ENCODE measurements at regions not wholly inside any gene's neighbourhood (a gene's known extent, or its start where the extent isn't known, plus 50 kb on each side); places are given as distances from the start of the nearest gene placed in this dataset.

DNA sequence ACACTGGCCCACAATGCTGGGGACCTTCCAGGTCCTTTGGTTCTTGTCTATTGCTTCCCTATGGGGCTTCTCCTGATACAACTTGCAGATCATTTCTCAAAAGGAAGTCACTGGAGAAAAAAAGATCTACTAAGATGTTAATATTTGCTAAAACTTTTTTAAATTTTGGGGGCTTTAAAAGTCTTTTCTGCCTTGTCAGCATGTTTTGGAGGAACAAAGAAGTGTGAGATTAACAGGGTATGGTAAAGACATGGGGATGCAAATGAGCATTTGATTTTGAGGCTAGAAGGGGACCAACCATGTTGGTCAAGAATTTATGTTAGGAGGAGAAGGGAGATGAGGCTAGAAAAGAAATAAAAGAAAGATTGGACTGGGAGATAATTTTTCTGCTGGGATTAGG, 515.4 kb downstream of the HTR7 start:
- no peak overlapping the region for H3K4me2 ChIP-seq (ENCODE audit: low read length)
- H3K4me3 ChIP-seq (ENCODE audit: low read depth, low read length, poor library complexity, severe bottlenecking): no peak overlapping the region
- TF ChIP-seq, protein P1, sequence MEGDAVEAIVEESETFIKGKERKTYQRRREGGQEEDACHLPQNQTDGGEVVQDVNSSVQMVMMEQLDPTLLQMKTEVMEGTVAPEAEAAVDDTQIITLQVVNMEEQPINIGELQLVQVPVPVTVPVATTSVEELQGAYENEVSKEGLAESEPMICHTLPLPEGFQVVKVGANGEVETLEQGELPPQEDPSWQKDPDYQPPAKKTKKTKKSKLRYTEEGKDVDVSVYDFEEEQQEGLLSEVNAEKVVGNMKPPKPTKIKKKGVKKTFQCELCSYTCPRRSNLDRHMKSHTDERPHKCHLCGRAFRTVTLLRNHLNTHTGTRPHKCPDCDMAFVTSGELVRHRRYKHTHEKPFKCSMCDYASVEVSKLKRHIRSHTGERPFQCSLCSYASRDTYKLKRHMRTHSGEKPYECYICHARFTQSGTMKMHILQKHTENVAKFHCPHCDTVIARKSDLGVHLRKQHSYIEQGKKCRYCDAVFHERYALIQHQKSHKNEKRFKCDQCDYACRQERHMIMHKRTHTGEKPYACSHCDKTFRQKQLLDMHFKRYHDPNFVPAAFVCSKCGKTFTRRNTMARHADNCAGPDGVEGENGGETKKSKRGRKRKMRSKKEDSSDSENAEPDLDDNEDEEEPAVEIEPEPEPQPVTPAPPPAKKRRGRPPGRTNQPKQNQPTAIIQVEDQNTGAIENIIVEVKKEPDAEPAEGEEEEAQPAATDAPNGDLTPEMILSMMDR (conservative IDR thresholded peaks at IDR 0.05; ENCODE audit: low read length): no peak
- TF ChIP-seq EZH2phosphoT487 (IDR thresholded peaks at IDR 0.05; ENCODE audit: borderline replicate concordance, low read depth, low read length): no peak
- H3K27ac ChIP-seq (ENCODE audit: low read depth, low read length, poor library complexity, severe bottlenecking): no peak overlapping the region
- intact Hi-C loops (cut with micrococcal nuclease; ENCODE audit: unreplicated experiment): no loop called here
- no peaks in the 10 kb centered on the region for H3K4me1 ChIP-seq (ENCODE audit: insufficient read depth, low read length, poor library complexity, severe bottlenecking)
- DNase-seq (ENCODE audit: low spot score): no peak
- POLR2A ChIA-PET: no interaction called here
- H3K36me3 ChIP-seq (ENCODE audit: insufficient read depth, low read length): no peaks in the 10 kb centered on the region
- CTCF ChIA-PET (ENCODE audit: unreplicated experiment): no interaction called here
- BruUV-seq (replicated peaks): no TSS peak
- no peaks in the 10 kb centered on the region for H3K9me3 ChIP-seq (ENCODE audit: low read length)
- H2AFZ ChIP-seq (ENCODE audit: low read length): no peak overlapping the region
- H4K20me1 ChIP-seq (ENCODE audit: insufficient read depth, low read length): no peaks in the 10 kb centered on the region
- H3K79me2 ChIP-seq (ENCODE audit: insufficient read depth, low read depth, low read length): no peaks in the 10 kb centered on the region
- no peaks in the 10 kb centered on the region for H3K9me2 ChIP-seq (ENCODE audit: insufficient read depth, low read length)

DNA sequence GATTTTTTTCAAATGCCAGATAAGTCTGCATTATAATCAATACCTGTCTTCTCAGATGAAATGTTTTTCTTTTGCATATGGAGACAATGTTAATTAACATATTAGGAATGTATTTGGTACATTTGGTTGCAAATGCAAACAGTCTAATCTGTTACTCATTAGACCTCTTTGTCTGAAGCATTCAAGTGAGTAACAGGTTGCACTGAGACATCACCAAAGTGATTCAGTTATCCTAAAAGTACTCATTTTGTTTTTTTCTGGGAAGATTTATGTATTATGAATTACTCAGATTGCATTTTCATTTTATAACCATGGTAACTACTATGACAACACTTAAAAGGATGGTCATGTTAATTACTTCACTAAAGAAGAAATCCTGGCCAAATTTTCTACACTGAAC, 513.6 kb downstream of the HTR7 start:
- H3K9me3 ChIP-seq (ENCODE audit: low read length): no peaks in the 10 kb centered on the region
- no peaks in the 10 kb centered on the region for H4K20me1 ChIP-seq (ENCODE audit: insufficient read depth, low read length)
- H3K4me3 ChIP-seq (ENCODE audit: low read depth, low read length, poor library complexity, severe bottlenecking): no peak overlapping the region
- ChIA-PET CTCF (ENCODE audit: unreplicated experiment) (no interaction called here), POLR2A (no interaction called here)
- H2AFZ ChIP-seq (ENCODE audit: low read length): no peak overlapping the region
- H3K79me2 ChIP-seq (ENCODE audit: insufficient read depth, low read depth, low read length): no peaks in the 10 kb centered on the region
- H3K4me2 ChIP-seq (ENCODE audit: low read length): no peak overlapping the region
- H3K27ac ChIP-seq (ENCODE audit: low read depth, low read length, poor library complexity, severe bottlenecking): no peak overlapping the region
- intact Hi-C loops (cut with micrococcal nuclease; ENCODE audit: unreplicated experiment): no loop called here
- no TSS peak for BruUV-seq (replicated peaks)
- no peaks in the 10 kb centered on the region for H3K36me3 ChIP-seq (ENCODE audit: insufficient read depth, low read length)
- no peaks in the 10 kb centered on the region for H3K4me1 ChIP-seq (ENCODE audit: insufficient read depth, low read length, poor library complexity, severe bottlenecking)
- H3K9me2 ChIP-seq (ENCODE audit: insufficient read depth, low read length): no peaks in the 10 kb centered on the region
- DNase-seq (ENCODE audit: low spot score): no peak
- no peak for TF ChIP-seq EZH2phosphoT487 (IDR thresholded peaks at IDR 0.05; ENCODE audit: borderline replicate concordance, low read depth, low read length)
- TF ChIP-seq, protein P1 (conservative IDR thresholded peaks at IDR 0.05; ENCODE audit: low read length): no peak

DNA sequence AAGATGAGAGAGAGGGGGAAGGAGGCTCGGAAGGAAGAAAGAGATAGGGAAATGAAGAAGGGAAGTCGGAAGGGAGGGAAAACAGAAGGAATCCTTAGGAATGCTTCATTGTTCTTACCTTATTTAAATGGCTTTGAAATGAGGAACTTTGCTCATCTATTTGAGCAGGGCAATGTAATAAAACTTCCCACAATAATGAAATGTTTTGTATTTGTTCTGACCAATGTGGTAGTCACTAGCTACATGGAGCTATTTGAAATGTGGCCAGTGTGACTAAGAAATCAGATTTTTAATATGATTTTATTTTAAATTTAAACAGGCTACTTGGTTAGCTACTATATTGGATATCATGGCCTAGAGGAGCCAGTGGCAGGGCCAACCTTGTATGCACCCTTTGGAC, 510.6 kb downstream of the HTR7 start:
- DNase-seq (ENCODE audit: low spot score): no peak
- ChIA-PET CTCF (ENCODE audit: unreplicated experiment) (no interaction called here), POLR2A (no interaction called here)
- no TSS peak for BruUV-seq (replicated peaks)
- H3K27ac ChIP-seq (ENCODE audit: low read depth, low read length, poor library complexity, severe bottlenecking): no peak overlapping the region
- no peak overlapping the region for H3K4me2 ChIP-seq (ENCODE audit: low read length)
- H3K79me2 ChIP-seq (ENCODE audit: insufficient read depth, low read depth, low read length): no peaks in the 10 kb centered on the region
- no peak overlapping the region for H3K4me3 ChIP-seq (ENCODE audit: low read depth, low read length, poor library complexity, severe bottlenecking)
- no peaks in the 10 kb centered on the region for H4K20me1 ChIP-seq (ENCODE audit: insufficient read depth, low read length)
- H2AFZ ChIP-seq (ENCODE audit: low read length): no peak overlapping the region
- no peaks in the 10 kb centered on the region for H3K4me1 ChIP-seq (ENCODE audit: insufficient read depth, low read length, poor library complexity, severe bottlenecking)
- intact Hi-C loops (cut with micrococcal nuclease; ENCODE audit: unreplicated experiment): no loop called here
- H3K36me3 ChIP-seq (ENCODE audit: insufficient read depth, low read length): no peaks in the 10 kb centered on the region
- no peaks in the 10 kb centered on the region; the same call in 1 of the 2 replicates for H3K9me2 ChIP-seq (ENCODE audit: insufficient read depth, low read length)
- TF ChIP-seq EZH2phosphoT487 (IDR thresholded peaks at IDR 0.05; ENCODE audit: borderline replicate concordance, low read depth, low read length): no peak
- TF ChIP-seq, protein P1 (conservative IDR thresholded peaks at IDR 0.05; ENCODE audit: low read length): no peak
- H3K9me3 ChIP-seq (ENCODE audit: low read length): no peaks in the 10 kb centered on the region

All from OCI-LY7 (cell line).